ENCODE measurements at regions not wholly inside any gene's neighbourhood (a gene's known extent, or its start where the extent isn't known, plus 50 kb on each side); places are given as distances from the start of the nearest gene placed in this dataset.

GRCh38 chr14:60349663-60350365, 100.8 kb downstream of the PPM1A start:
- Histone ChIP-seq H3K9me3 (ENCODE audit: control insufficient read depth in 1 of 2, low read length in 2 of 2) (no peaks in the 10 kb centered on the region), H3K27me3 (ENCODE audit: insufficient read depth, low read length) (no peaks in the 10 kb centered on the region), H3K4me1 (ENCODE audit: insufficient read depth, low read length) (no peaks in the 10 kb centered on the region), H3K36me3 (ENCODE audit: insufficient read depth, low read length) (no peaks in the 10 kb centered on the region), H3K4me3 (ENCODE audit: low read length in 2 of 2) (no peak overlapping the region), H3K27ac (ENCODE audit: low read depth, low read length) (no peak overlapping the region)
- CTCF ChIA-PET (ENCODE audit: partially characterized antibody): interaction anchor here (0.9 to 4.2 kb wide), 18 partner anchors 10 to 903 kb away, joined by 3 to 40 read pairs (median 5); no protein-coding TSS in a partner anchor
- intact Hi-C loops (cut with micrococcal nuclease): loop anchor here (1.0 to 5.0 kb wide), 2 partner anchors 207 to 675 kb away; no protein-coding TSS in a partner anchor
- peaks cover 1 to 8% of the 10 kb centered on the region in 2 donors for H3K27me3 Mint-ChIP-seq
- no peaks in the 10 kb centered on the region for H3K36me3 Mint-ChIP-seq
- no peak overlapping the region for H3K27ac Mint-ChIP-seq
- peaks cover 1 to 7% (median 5%) of the 10 kb centered on the region in 4 donors for H3K4me1 Mint-ChIP-seq
- H3K4me3 Mint-ChIP-seq: no peak overlapping the region
- no peaks in the 10 kb centered on the region for H3K9me3 Mint-ChIP-seq
- DNase-seq: peak in 3 of 5 donors; percentile 15 to 26 (median 26)
- POLR2A ChIA-PET (ENCODE audit: partially characterized antibody): no interaction called here

- no peak overlapping the region for H3K27ac Mint-ChIP-seq
- no peak overlapping the region for H3K4me3 Mint-ChIP-seq
- peaks cover 1 to 7% (median 5%) of the 10 kb centered on the region in 4 donors for H3K4me1 Mint-ChIP-seq
- POLR2A ChIA-PET (ENCODE audit: partially characterized antibody): no interaction called here
- Histone ChIP-seq H3K4me3 (ENCODE audit: low read length in 2 of 2) (no peak overlapping the region), H3K9me3 (ENCODE audit: control insufficient read depth in 1 of 2, low read length in 2 of 2) (no peaks in the 10 kb centered on the region), H3K27me3 (ENCODE audit: insufficient read depth, low read length) (no peaks in the 10 kb centered on the region), H3K27ac (ENCODE audit: low read depth, low read length) (no peak overlapping the region), H3K4me1 (ENCODE audit: insufficient read depth, low read length) (no peaks in the 10 kb centered on the region), H3K36me3 (ENCODE audit: insufficient read depth, low read length) (no peaks in the 10 kb centered on the region)
- H3K27me3 Mint-ChIP-seq: peaks cover 3 to 8% of the 10 kb centered on the region in 2 donors
- DNase-seq: no peak
- CTCF ChIA-PET (ENCODE audit: partially characterized antibody): interaction anchor here (0.9 to 4.2 kb wide), 18 partner anchors 10 to 903 kb away, joined by 3 to 40 read pairs (median 5); no protein-coding TSS in a partner anchor
- no peaks in the 10 kb centered on the region for H3K36me3 Mint-ChIP-seq
- intact Hi-C loops (cut with micrococcal nuclease): loop anchor here (1.0 to 5.0 kb wide), 2 partner anchors 207 to 675 kb away; no protein-coding TSS in a partner anchor
- no peaks in the 10 kb centered on the region for H3K9me3 Mint-ChIP-seq
These were observed 101.3 kb downstream of the PPM1A start for GRCh38 chr14:60350366-60350720.

- Mint-ChIP-seq H3K9me3 (no peaks in the 10 kb centered on the region), H3K36me3 (no peaks in the 10 kb centered on the region), H3K4me1 (no peaks in the 10 kb centered on the region), H3K27me3 (peaks cover 5 to 8% of the 10 kb centered on the region in 2 donors), H3K4me3 (no peak overlapping the region), H3K27ac (no peak overlapping the region)
- no peak overlapping the region for H3K4me3 ChIP-seq (ENCODE audit: low read length in 2 of 2)
- H3K4me1 ChIP-seq (ENCODE audit: insufficient read depth, low read length): no peaks in the 10 kb centered on the region
- no peaks in the 10 kb centered on the region for H3K36me3 ChIP-seq (ENCODE audit: insufficient read depth, low read length)
- H3K9me3 ChIP-seq (ENCODE audit: control insufficient read depth in 1 of 2, low read length in 2 of 2): no peaks in the 10 kb centered on the region
- POLR2A ChIA-PET (ENCODE audit: partially characterized antibody): no interaction called here
- DNase-seq: no peak
- H3K27ac ChIP-seq (ENCODE audit: low read depth, low read length): no peak overlapping the region
- CTCF ChIA-PET (ENCODE audit: partially characterized antibody): interaction anchor here (1.2 to 1.4 kb wide), 2 partner anchors 69 to 899 kb away, joined by 3 to 4 read pairs; no protein-coding TSS in a partner anchor
- intact Hi-C loops (cut with micrococcal nuclease): loop anchor here (5.0 kb wide), 1 partner anchor 204 kb away; no protein-coding TSS in a partner anchor
- H3K27me3 ChIP-seq (ENCODE audit: insufficient read depth, low read length): no peaks in the 10 kb centered on the region
These were observed 104.4 kb downstream of the PPM1A start for GRCh38 chr14:60353420-60353819.

GRCh38 chr14:60355768-60356167, 106.7 kb downstream of the PPM1A start:
- Mint-ChIP-seq H3K27ac (no peak overlapping the region), H3K4me3 (no peak overlapping the region), H3K9me3 (no peaks in the 10 kb centered on the region), H3K36me3 (no peaks in the 10 kb centered on the region), H3K27me3 (peaks cover 2 to 4% of the 10 kb centered on the region in 2 donors), H3K4me1 (no peaks in the 10 kb centered on the region)
- POLR2A ChIA-PET (ENCODE audit: partially characterized antibody): no interaction called here
- intact Hi-C loops (cut with micrococcal nuclease): no loop called here
- CTCF ChIA-PET (ENCODE audit: partially characterized antibody): no interaction called here
- Histone ChIP-seq H3K4me1 (ENCODE audit: insufficient read depth, low read length) (no peaks in the 10 kb centered on the region), H3K4me3 (ENCODE audit: low read length in 2 of 2) (no peak overlapping the region), H3K27me3 (ENCODE audit: insufficient read depth, low read length) (no peaks in the 10 kb centered on the region), H3K36me3 (ENCODE audit: insufficient read depth, low read length) (no peaks in the 10 kb centered on the region), H3K27ac (ENCODE audit: low read depth, low read length) (no peak overlapping the region), H3K9me3 (ENCODE audit: control insufficient read depth in 1 of 2, low read length in 2 of 2) (no peaks in the 10 kb centered on the region)
- no peak for DNase-seq

GRCh38 chr14:60356386-60356785, 107.4 kb downstream of the PPM1A start:
- H3K4me1 Mint-ChIP-seq: no peaks in the 10 kb centered on the region
- Histone ChIP-seq H3K4me1 (ENCODE audit: insufficient read depth, low read length) (no peaks in the 10 kb centered on the region), H3K36me3 (ENCODE audit: insufficient read depth, low read length) (no peaks in the 10 kb centered on the region), H3K9me3 (ENCODE audit: control insufficient read depth in 1 of 2, low read length in 2 of 2) (no peaks in the 10 kb centered on the region), H3K27me3 (ENCODE audit: insufficient read depth, low read length) (no peaks in the 10 kb centered on the region), H3K27ac (ENCODE audit: low read depth, low read length) (no peak overlapping the region), H3K4me3 (ENCODE audit: low read length in 2 of 2) (no peak overlapping the region)
- intact Hi-C loops (cut with micrococcal nuclease): no loop called here
- H3K9me3 Mint-ChIP-seq: no peaks in the 10 kb centered on the region
- CTCF ChIA-PET (ENCODE audit: partially characterized antibody): no interaction called here
- no peak overlapping the region for H3K27ac Mint-ChIP-seq
- peaks cover 2 to 4% of the 10 kb centered on the region in 2 donors for H3K27me3 Mint-ChIP-seq
- no peaks in the 10 kb centered on the region for H3K36me3 Mint-ChIP-seq
- H3K4me3 Mint-ChIP-seq: no peak overlapping the region
- POLR2A ChIA-PET (ENCODE audit: partially characterized antibody): no interaction called here
- DNase-seq: no peak

- Histone ChIP-seq H3K27ac (ENCODE audit: low read depth, low read length) (no peak overlapping the region), H3K4me1 (ENCODE audit: insufficient read depth, low read length) (no peaks in the 10 kb centered on the region), H3K9me3 (ENCODE audit: control insufficient read depth in 1 of 2, low read length in 2 of 2) (no peaks in the 10 kb centered on the region), H3K4me3 (ENCODE audit: low read length in 2 of 2) (no peak overlapping the region), H3K27me3 (ENCODE audit: insufficient read depth, low read length) (no peaks in the 10 kb centered on the region), H3K36me3 (ENCODE audit: insufficient read depth, low read length) (no peaks in the 10 kb centered on the region)
- Mint-ChIP-seq H3K4me1 (no peaks in the 10 kb centered on the region), H3K27ac (no peak overlapping the region), H3K36me3 (no peaks in the 10 kb centered on the region), H3K9me3 (no peaks in the 10 kb centered on the region), H3K4me3 (no peak overlapping the region), H3K27me3 (peaks cover under 1 to 5% of the 10 kb centered on the region in 2 donors)
- POLR2A ChIA-PET (ENCODE audit: partially characterized antibody): no interaction called here
- CTCF ChIA-PET (ENCODE audit: partially characterized antibody): no interaction called here
- intact Hi-C loops (cut with micrococcal nuclease): no loop called here
- DNase-seq: no peak
These were observed 108.0 kb downstream of the PPM1A start for GRCh38 chr14:60356906-60357550.

- no peaks in the 10 kb centered on the region for H3K9me3 ChIP-seq (ENCODE audit: control insufficient read depth in 1 of 2, low read length in 2 of 2)
- no peaks in the 10 kb centered on the region for H3K36me3 ChIP-seq (ENCODE audit: insufficient read depth, low read length)
- H3K9me3 Mint-ChIP-seq: no peaks in the 10 kb centered on the region
- no peaks in the 10 kb centered on the region for H3K4me1 ChIP-seq (ENCODE audit: insufficient read depth, low read length)
- peaks cover 2 to 5% of the 10 kb centered on the region in 2 donors for H3K27me3 Mint-ChIP-seq
- no peak for DNase-seq
- CTCF ChIA-PET (ENCODE audit: partially characterized antibody): no interaction called here
- H3K27ac Mint-ChIP-seq: no peak overlapping the region
- POLR2A ChIA-PET (ENCODE audit: partially characterized antibody): no interaction called here
- no peak overlapping the region for H3K4me3 ChIP-seq (ENCODE audit: low read length in 2 of 2)
- H3K27me3 ChIP-seq (ENCODE audit: insufficient read depth, low read length): no peaks in the 10 kb centered on the region
- no peaks in the 10 kb centered on the region for H3K4me1 Mint-ChIP-seq
- H3K27ac ChIP-seq (ENCODE audit: low read depth, low read length): no peak overlapping the region
- no peaks in the 10 kb centered on the region for H3K36me3 Mint-ChIP-seq
- intact Hi-C loops (cut with micrococcal nuclease): no loop called here
- no peak overlapping the region for H3K4me3 Mint-ChIP-seq
These were observed 108.6 kb downstream of the PPM1A start for GRCh38 chr14:60357551-60358149.

Data from CD4-positive, alpha-beta memory T cell (primary cell).